CD14-positive monocyte (primary cell): ENCODE measurements at regions not wholly inside any gene's neighbourhood (a gene's known extent, or its start where the extent isn't known, plus 50 kb on each side); places are given as distances from the start of the nearest gene placed in this dataset.

ENCODE experiments used
- DNase-seq, 3 donors: peaks; one replicate each; pipeline ENCODE4 v3.0.0-alpha.2; 2011 to 2022
- H2AFZ ChIP-seq: 2 replicates; pipeline ENCODE4 v1.6.0; 2012; ENCODE audit warnings: mild to moderate bottlenecking, low read depth, low read length, inconsistent platforms; ENCODE audit not compliant: insufficient read depth, poor library complexity, severe bottlenecking
- H3K27ac ChIP-seq, 2 donors: 1 replicate in 1 of 2; 2 replicates in 1 of 2; pipeline ENCODE4 v1.5.1; 2012 to 2013; ENCODE audit warnings: low read length in 2 of 2, control low read depth in 1 of 2, inconsistent platforms in 1 of 2, low read depth in 1 of 2, mild to moderate bottlenecking in 1 of 2
- H3K27me3 ChIP-seq, 2 donors: one replicate each; pipeline versions ENCODE4 v1.6.0 to v1.6.1; 2011 to 2013; ENCODE audit warnings: low read length in 2 of 2; ENCODE audit not compliant: control insufficient read depth in 2 of 2, insufficient read depth in 2 of 2
- H3K36me3 ChIP-seq, 2 donors: replicated peaks in 1 of 2; 1 replicate in 1 of 2; 2 replicates in 1 of 2; pipeline versions ENCODE4 v1.5.1 to v1.6.1; 2012 to 2013; ENCODE audit warnings: low read length in 2 of 2, control low read depth in 1 of 2, inconsistent platforms in 1 of 2, mild to moderate bottlenecking in 1 of 2; ENCODE audit not compliant: insufficient read depth in 2 of 2, control insufficient read depth in 1 of 2
- H3K4me1 ChIP-seq, 2 donors: 1 replicate in 1 of 2; 2 replicates in 1 of 2; pipeline versions ENCODE4 v1.5.1 to v1.6.1; 2012 to 2013; ENCODE audit warnings: low read length in 2 of 2, control low read depth in 1 of 2, inconsistent platforms in 1 of 2, mild to moderate bottlenecking in 1 of 2, moderate library complexity in 1 of 2; ENCODE audit not compliant: insufficient read depth in 2 of 2, control insufficient read depth in 1 of 2
- H3K4me2 ChIP-seq: replicated peaks from 2 replicates; pipeline ENCODE3; 2012; ENCODE audit warnings: low read length, moderate library complexity, mild to moderate bottlenecking; ENCODE audit not compliant: poor library complexity, severe bottlenecking; ENCODE audit errors: extremely low read depth
- H3K4me3 ChIP-seq, 3 experiments: fragments of 200-600 bp in 1 of 3; sonication (generic) in 1 of 3; replicated peaks in 1 of 3; 1 replicate in 2 of 3; 2 replicates in 1 of 3; pipeline ENCODE4 v1.5.1; 2011 to 2013; ENCODE audit warnings: low read length in 3 of 3, mild to moderate bottlenecking in 3 of 3, control low read depth in 2 of 3, low read depth in 2 of 3, inconsistent platforms in 1 of 3, moderate library complexity in 1 of 3
- H3K79me2 ChIP-seq: 2 replicates; pipeline ENCODE4 v1.6.0; 2012; ENCODE audit warnings: mild to moderate bottlenecking, control low read depth, inconsistent platforms, low read length, moderate library complexity; ENCODE audit not compliant: insufficient read depth
- H3K9ac ChIP-seq: 2 replicates; pipeline ENCODE4 v1.6.0; 2017; ENCODE audit warnings: low read length, mild to moderate bottlenecking; ENCODE audit not compliant: insufficient read depth, poor library complexity, severe bottlenecking
- H3K9me3 ChIP-seq, 2 donors: replicated peaks in 1 of 2; 1 replicate in 1 of 2; 2 replicates in 1 of 2; pipeline versions ENCODE4 v1.5.1 to v1.6.1; 2012 to 2013; ENCODE audit warnings: low read length in 2 of 2, control low read depth in 1 of 2; ENCODE audit not compliant: control insufficient read depth in 1 of 2, insufficient read depth in 1 of 2
- H4K20me1 ChIP-seq: 2 replicates; pipeline ENCODE4 v1.6.0; 2012; ENCODE audit warnings: mild to moderate bottlenecking, low read length, control low read depth, moderate library complexity; ENCODE audit not compliant: insufficient read depth
- H3K27ac Mint-ChIP-seq, 7 donors: one replicate each; pipeline ENCODE4 v1.8.0; 2020; ENCODE audit warnings: mild to moderate bottlenecking in 7 of 7, mixed read lengths in 7 of 7, moderate library complexity in 6 of 7, inconsistent platforms in 2 of 7
- H3K27me3 Mint-ChIP-seq, 3 donors: one replicate each; pipeline ENCODE4 v1.8.0; 2021 to 2022; ENCODE audit warnings: low read depth in 3 of 3, mild to moderate bottlenecking in 3 of 3, mixed read lengths in 3 of 3, moderate library complexity in 3 of 3, inconsistent platforms in 1 of 3
- H3K36me3 Mint-ChIP-seq, 2 donors: one replicate each; pipeline ENCODE4 v1.8.0; 2020; ENCODE audit warnings: mixed read lengths in 2 of 2, inconsistent platforms in 1 of 2, mild to moderate bottlenecking in 1 of 2
- H3K4me1 Mint-ChIP-seq: one replicate; pipeline ENCODE4 v1.8.0; 2020; ENCODE audit warnings: mild to moderate bottlenecking, mixed read lengths
- H3K4me3 Mint-ChIP-seq, 2 donors: one replicate each; pipeline ENCODE4 v1.8.0; 2020; ENCODE audit warnings: mild to moderate bottlenecking in 2 of 2, mixed read lengths in 2 of 2, moderate library complexity in 1 of 2
- H3K9me3 Mint-ChIP-seq, 7 donors: one replicate each; pipeline ENCODE4 v1.8.0; 2020 to 2022; ENCODE audit warnings: mixed read lengths in 7 of 7, mild to moderate bottlenecking in 6 of 7, moderate library complexity in 6 of 7, inconsistent platforms in 2 of 7
- WGBS: methylation state at CpG from one replicate; pipeline ENCODE4 v1.1.5; 2013; ENCODE audit warnings: missing lambda C conversion rate; ENCODE audit not compliant: insufficient coverage; 5-methylcytosine and 5-hydroxymethylcytosine counted together
- intact Hi-C, 2 donors: fragments of 100-400 bp; cut with micrococcal nuclease; formaldehyde crosslinking; loops; one replicate each; pipeline versions ENCODE4 v1.15.0 to v1.15.1; 2023
- TF ChIP-seq, protein P1 (sequence below): fragments of 200-600 bp; IDR thresholded peaks from one replicate; pipeline ENCODE4 v1.8.0; 2022; ENCODE audit warnings: antibody characterized with exemption, mild to moderate bottlenecking

DNA sequence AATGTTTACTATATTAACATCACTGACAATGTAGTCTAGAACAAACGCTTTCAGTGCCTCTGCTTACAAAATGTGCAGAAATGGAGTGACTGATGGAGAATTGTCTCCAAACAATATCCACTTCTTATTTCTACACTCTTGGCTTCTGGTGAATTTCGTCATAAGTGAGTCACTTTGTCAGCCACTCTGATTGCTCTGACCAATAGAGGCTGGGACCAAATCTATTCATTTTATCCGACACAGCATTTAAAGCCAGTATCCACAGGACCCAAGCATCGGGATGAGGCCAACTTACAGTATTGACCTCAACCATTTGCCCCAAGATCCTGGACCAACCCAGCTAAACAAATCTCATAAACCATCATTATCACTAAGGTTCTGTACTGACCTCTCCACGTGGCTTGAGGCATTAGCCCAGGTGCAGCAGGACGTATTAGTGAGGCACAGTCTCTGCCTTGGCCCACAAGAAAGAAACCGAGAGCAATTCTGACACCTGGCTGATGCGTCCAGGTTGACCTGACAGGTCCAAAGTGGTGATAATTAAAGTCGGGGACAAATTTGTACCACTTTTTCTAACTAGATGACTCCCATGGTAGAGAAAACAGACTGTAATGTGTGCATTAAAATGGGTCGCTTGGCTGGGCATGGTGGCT is 53.3 kb upstream of the ERO1B start:
- H3K27ac ChIP-seq, result no peak overlapping the region
- H3K27me3 ChIP-seq, result no peaks in the 10 kb centered on the region
- Mint-ChIP-seq H3K9me3 (peaks cover 0 to 2% (median 0%) of the 10 kb centered on the region in 7 donors), H3K27me3 (peaks cover 0 to 2% (median 0%) of the 10 kb centered on the region in 3 donors), H3K4me3 (no peak overlapping the region), H3K27ac (no peak overlapping the region), H3K4me1 (peaks cover 9% of the 10 kb centered on the region), H3K36me3 (no peaks in the 10 kb centered on the region)
- H3K79me2 ChIP-seq, result no peaks in the 10 kb centered on the region
- intact Hi-C loops, result no loop called here
- H3K4me2 ChIP-seq, result no peak overlapping the region
- peak in 1 of 3 donors; percentile 28 for DNase-seq
- no peaks in the 10 kb centered on the region for H3K36me3 ChIP-seq
- no peak overlapping the region for H2AFZ ChIP-seq
- WGBS, result 84% methylated on average over 5 of the region's 10 CpGs
- no peaks in the 10 kb centered on the region for H3K9me3 ChIP-seq
- TF ChIP-seq, protein P1, sequence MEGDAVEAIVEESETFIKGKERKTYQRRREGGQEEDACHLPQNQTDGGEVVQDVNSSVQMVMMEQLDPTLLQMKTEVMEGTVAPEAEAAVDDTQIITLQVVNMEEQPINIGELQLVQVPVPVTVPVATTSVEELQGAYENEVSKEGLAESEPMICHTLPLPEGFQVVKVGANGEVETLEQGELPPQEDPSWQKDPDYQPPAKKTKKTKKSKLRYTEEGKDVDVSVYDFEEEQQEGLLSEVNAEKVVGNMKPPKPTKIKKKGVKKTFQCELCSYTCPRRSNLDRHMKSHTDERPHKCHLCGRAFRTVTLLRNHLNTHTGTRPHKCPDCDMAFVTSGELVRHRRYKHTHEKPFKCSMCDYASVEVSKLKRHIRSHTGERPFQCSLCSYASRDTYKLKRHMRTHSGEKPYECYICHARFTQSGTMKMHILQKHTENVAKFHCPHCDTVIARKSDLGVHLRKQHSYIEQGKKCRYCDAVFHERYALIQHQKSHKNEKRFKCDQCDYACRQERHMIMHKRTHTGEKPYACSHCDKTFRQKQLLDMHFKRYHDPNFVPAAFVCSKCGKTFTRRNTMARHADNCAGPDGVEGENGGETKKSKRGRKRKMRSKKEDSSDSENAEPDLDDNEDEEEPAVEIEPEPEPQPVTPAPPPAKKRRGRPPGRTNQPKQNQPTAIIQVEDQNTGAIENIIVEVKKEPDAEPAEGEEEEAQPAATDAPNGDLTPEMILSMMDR, result no peak
- no peak overlapping the region for H3K9ac ChIP-seq
- peaks cover 5 to 11% of the 10 kb centered on the region in 2 donors for H3K4me1 ChIP-seq
- H4K20me1 ChIP-seq, result no peaks in the 10 kb centered on the region
- H3K4me3 ChIP-seq, result no peak overlapping the region

DNA sequence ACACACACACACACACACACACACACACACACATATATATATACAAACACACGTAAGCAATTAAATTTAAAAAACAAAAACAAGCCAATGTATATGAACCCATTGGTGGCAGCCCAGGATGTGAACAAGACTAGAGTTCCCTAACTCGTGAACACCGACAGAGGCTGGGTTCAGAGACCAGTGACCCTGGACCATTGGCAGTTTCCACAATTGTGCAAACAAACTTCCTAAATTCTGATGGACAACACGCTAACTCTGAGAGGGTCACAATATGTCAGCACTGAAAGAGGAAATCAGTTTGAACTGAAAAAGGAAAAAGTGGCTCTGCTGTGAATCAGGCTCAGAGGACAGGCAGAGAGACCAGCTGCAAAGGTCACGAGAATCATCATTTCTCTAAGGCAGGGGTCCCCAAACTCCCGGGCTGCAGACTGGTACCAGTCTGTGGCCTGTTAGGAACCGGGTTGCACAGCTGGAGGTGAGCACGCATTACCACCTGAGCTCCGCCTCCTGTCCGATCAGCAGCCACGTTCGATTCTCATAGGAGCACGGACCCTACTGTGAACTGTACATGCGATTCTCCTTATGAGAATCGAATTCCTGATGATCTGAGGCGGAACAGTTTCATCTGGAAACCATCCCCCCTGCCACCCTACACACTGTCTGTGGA is 50.5 kb upstream of the ERO1B start:
- TF ChIP-seq, protein P1, result no peak
- Histone ChIP-seq H3K4me3 (no peak overlapping the region), H4K20me1 (no peaks in the 10 kb centered on the region), H2AFZ (peak overlapping the region; percentile 35), H3K9ac (no peak overlapping the region), H3K27ac (no peak overlapping the region), H3K9me3 (no peaks in the 10 kb centered on the region), H3K36me3 (no peaks in the 10 kb centered on the region), H3K79me2 (no peaks in the 10 kb centered on the region), H3K4me1 (peaks cover 5 to 11% of the 10 kb centered on the region in 2 donors), H3K27me3 (no peaks in the 10 kb centered on the region), H3K4me2 (no peak overlapping the region)
- peak; percentile 19 to 68 (median 20) for DNase-seq
- Mint-ChIP-seq H3K36me3 (no peaks in the 10 kb centered on the region), H3K4me1 (peaks cover 9% of the 10 kb centered on the region), H3K27me3 (peaks cover 0 to 2% (median 1%) of the 10 kb centered on the region in 3 donors), H3K4me3 (no peak overlapping the region), H3K9me3 (peaks cover 0 to 2% (median 0%) of the 10 kb centered on the region in 7 donors), H3K27ac (peak overlapping the region in 2 of 7 donors; percentile 50)
- 45% methylated on average over 10 of the region's 16 CpGs for WGBS
- intact Hi-C loops, result no loop called here
